ENCODE measurements at regions not wholly inside any gene's neighbourhood (a gene's known extent, or its start where the extent isn't known, plus 50 kb on each side); places are given as distances from the start of the nearest gene placed in this dataset.

- H4K20me1 ChIP-seq (replicated peaks; ENCODE audit: insufficient read depth): no peaks in the 10 kb centered on the region
- no peak for DNase-seq (ENCODE audit: low spot score)
- H3K9me3 Mint-ChIP-seq: peaks cover 14% of the 10 kb centered on the region; the same call in 2 of the 3 replicates
- no peak overlapping the region for H3K27ac ChIP-seq (ENCODE audit: low read depth)
- H3K27me3 Mint-ChIP-seq (ENCODE audit: insufficient read depth, low read depth, poor library complexity): peaks cover 9% of the 10 kb centered on the region
- H3K36me3 ChIP-seq (ENCODE audit: insufficient read depth): no peaks in the 10 kb centered on the region
- no peaks in the 10 kb centered on the region for H3F3A ChIP-seq (replicated peaks; ENCODE audit: low read depth)
- H3K4me1 ChIP-seq (ENCODE audit: insufficient read depth): no peaks in the 10 kb centered on the region
- no peaks in the 10 kb centered on the region for H3K79me2 ChIP-seq (replicated peaks; ENCODE audit: insufficient read depth)
- TF ChIP-seq CTCF (conservative IDR thresholded peaks at IDR 0.05; ENCODE audit: low read depth in 2 of 2): no peak
- TF ChIP-seq ZNF462 (CRISPR knock-in tag; IDR thresholded peaks at IDR 0.05): no peak
- no peak for TF ChIP-seq ETS1 (IDR thresholded peaks at IDR 0.05)
- TF ChIP-seq NANOG (IDR thresholded peaks at IDR 0.05; ENCODE audit: borderline replicate concordance): no peak
- TF ChIP-seq STAT1 (IDR thresholded peaks at IDR 0.05; ENCODE audit: unreplicated experiment): no peak
- no peak for TF ChIP-seq EZH2phosphoT487 (IDR thresholded peaks at IDR 0.05; ENCODE audit: unreplicated experiment)
- no peak for TF ChIP-seq CREB1 (CRISPR knock-in tag; IDR thresholded peaks at IDR 0.05; ENCODE audit: low read depth)
- no peak for TF ChIP-seq POLR2AphosphoS5 (IDR thresholded peaks at IDR 0.05; ENCODE audit: low read depth)
- TF ChIP-seq ZNF114 (CRISPR knock-in tag; IDR thresholded peaks at IDR 0.05): no peak
- TF ChIP-seq JUNB (IDR thresholded peaks at IDR 0.05; ENCODE audit: unreplicated experiment): no peak
- no peak for TF ChIP-seq ZNF331 (CRISPR knock-in tag; IDR thresholded peaks at IDR 0.05; ENCODE audit: low read depth)
- TF ChIP-seq REST (IDR thresholded peaks at IDR 0.05; ENCODE audit: unreplicated experiment): no peak
- no peak for TF ChIP-seq EZH2 (IDR thresholded peaks at IDR 0.05; ENCODE audit: low read depth, unreplicated experiment)
- no peak overlapping the region for H3K4me2 ChIP-seq
- no peak overlapping the region for H3K4me3 ChIP-seq
- no peak overlapping the region for H3K4me3 Mint-ChIP-seq
- H3K4me1 Mint-ChIP-seq: peaks cover 8% of the 10 kb centered on the region; the same call in 2 of the 3 replicates
- H3K27me3 ChIP-seq (ENCODE audit: insufficient read depth): no peaks in the 10 kb centered on the region
- H3K27ac Mint-ChIP-seq: no peak overlapping the region
- no peaks in the 10 kb centered on the region for H3K9me2 ChIP-seq (ENCODE audit: insufficient read depth)
- no peaks in the 10 kb centered on the region; the same call in 2 of the 3 replicates for H3K36me3 Mint-ChIP-seq (ENCODE audit: low read depth)
- ATAC-seq: no peak
- no peak overlapping the region for H2AFZ ChIP-seq
These were observed 139.3 kb upstream of the IRX3 start for GRCh38 chr16:54425681-54426552.
